Activated CD8-positive, alpha-beta T cell treated with anti-CD3 and anti-CD28 coated beads for 36 hours (primary cell): ENCODE measurements at regions not wholly inside any gene's neighbourhood (a gene's known extent, or its start where the extent isn't known, plus 50 kb on each side); places are given as distances from the start of the nearest gene placed in this dataset.

Source experiments
- ATAC-seq: fragments of 200-7000 bp; cut with Tn5 transposase; one replicate; pipeline ENCODE4 v1.10.0; 2021; ENCODE audit warnings: mild to moderate bottlenecking, moderate library complexity
- CTCF ChIA-PET: fragments of 350-600 bp; sonication (Branson Sonifier 250); formaldehyde crosslinking; loops from one replicate; lab custom pipeline; 2021; ENCODE audit warnings: antibody characterized with exemption; lab: Charles Lee
- POLR2A ChIA-PET: fragments of 350-600 bp; sonication (Branson Sonifier 250); formaldehyde crosslinking; loops from one replicate; lab custom pipeline; 2021; ENCODE audit warnings: antibody characterized with exemption; lab: Charles Lee
- DNase-seq: peaks from one replicate; pipeline ENCODE4 v3.0.0-alpha.2; 2020
- H3K27ac Mint-ChIP-seq: one replicate; pipeline ENCODE4 v1.8.0; 2021; ENCODE audit warnings: mild to moderate bottlenecking, mixed read lengths
- H3K27me3 Mint-ChIP-seq: one replicate; pipeline ENCODE4 v1.8.0; 2021; ENCODE audit warnings: mixed read lengths
- H3K36me3 Mint-ChIP-seq: one replicate; pipeline ENCODE4 v1.8.0; 2021; ENCODE audit warnings: low read depth, mixed read lengths
- H3K4me1 Mint-ChIP-seq: one replicate; pipeline ENCODE4 v1.8.0; 2021; ENCODE audit warnings: low read depth, mixed read lengths
- H3K4me3 Mint-ChIP-seq: one replicate; pipeline ENCODE4 v1.8.0; 2021; ENCODE audit warnings: mild to moderate bottlenecking, moderate library complexity, mixed read lengths
- H3K9me3 Mint-ChIP-seq: one replicate; pipeline ENCODE4 v1.8.0; 2021; ENCODE audit warnings: mixed read lengths
- intact Hi-C: fragments of 100-400 bp; cut with micrococcal nuclease; formaldehyde crosslinking; loops from one replicate; pipeline ENCODE4 v1.10.0; 2022
- TF ChIP-seq, protein P1 (sequence below): fragments of 200-600 bp; IDR thresholded peaks from one replicate; pipeline ENCODE4 v1.8.0; 2022; ENCODE audit warnings: antibody characterized with exemption, mild to moderate bottlenecking

- no peaks in the 10 kb centered on the region for H3K36me3 Mint-ChIP-seq
- ChIA-PET CTCF (no interaction called here), POLR2A (no interaction called here)
- H3K9me3 Mint-ChIP-seq, result no peaks in the 10 kb centered on the region
- no peak for ATAC-seq
- TF ChIP-seq, protein P1, sequence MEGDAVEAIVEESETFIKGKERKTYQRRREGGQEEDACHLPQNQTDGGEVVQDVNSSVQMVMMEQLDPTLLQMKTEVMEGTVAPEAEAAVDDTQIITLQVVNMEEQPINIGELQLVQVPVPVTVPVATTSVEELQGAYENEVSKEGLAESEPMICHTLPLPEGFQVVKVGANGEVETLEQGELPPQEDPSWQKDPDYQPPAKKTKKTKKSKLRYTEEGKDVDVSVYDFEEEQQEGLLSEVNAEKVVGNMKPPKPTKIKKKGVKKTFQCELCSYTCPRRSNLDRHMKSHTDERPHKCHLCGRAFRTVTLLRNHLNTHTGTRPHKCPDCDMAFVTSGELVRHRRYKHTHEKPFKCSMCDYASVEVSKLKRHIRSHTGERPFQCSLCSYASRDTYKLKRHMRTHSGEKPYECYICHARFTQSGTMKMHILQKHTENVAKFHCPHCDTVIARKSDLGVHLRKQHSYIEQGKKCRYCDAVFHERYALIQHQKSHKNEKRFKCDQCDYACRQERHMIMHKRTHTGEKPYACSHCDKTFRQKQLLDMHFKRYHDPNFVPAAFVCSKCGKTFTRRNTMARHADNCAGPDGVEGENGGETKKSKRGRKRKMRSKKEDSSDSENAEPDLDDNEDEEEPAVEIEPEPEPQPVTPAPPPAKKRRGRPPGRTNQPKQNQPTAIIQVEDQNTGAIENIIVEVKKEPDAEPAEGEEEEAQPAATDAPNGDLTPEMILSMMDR, result no peak
- no peak for DNase-seq
- no peak overlapping the region for H3K4me3 Mint-ChIP-seq
- H3K27ac Mint-ChIP-seq, result no peak overlapping the region
- H3K27me3 Mint-ChIP-seq, result peaks cover 12% of the 10 kb centered on the region
- H3K4me1 Mint-ChIP-seq, result no peaks in the 10 kb centered on the region
- intact Hi-C loops, result no loop called here
Observed at GRCh38 chr6:105501826-105502344, 99.0 kb upstream of the PREP start.

- DNase-seq (no peak), ATAC-seq (no peak)
- POLR2A ChIA-PET, result no interaction called here
- H3K27ac Mint-ChIP-seq, result no peak overlapping the region
- H3K4me3 Mint-ChIP-seq, result no peak overlapping the region
- TF ChIP-seq, protein P1, result no peak
- intact Hi-C loops, result no loop called here
- CTCF ChIA-PET, result no interaction called here
- no peaks in the 10 kb centered on the region for H3K9me3 Mint-ChIP-seq
- H3K27me3 Mint-ChIP-seq, result peaks cover 8% of the 10 kb centered on the region
- no peaks in the 10 kb centered on the region for H3K4me1 Mint-ChIP-seq
- H3K36me3 Mint-ChIP-seq, result no peaks in the 10 kb centered on the region
Observed at GRCh38 chr6:105501246-105501645, 98.4 kb upstream of the PREP start.

DNA sequence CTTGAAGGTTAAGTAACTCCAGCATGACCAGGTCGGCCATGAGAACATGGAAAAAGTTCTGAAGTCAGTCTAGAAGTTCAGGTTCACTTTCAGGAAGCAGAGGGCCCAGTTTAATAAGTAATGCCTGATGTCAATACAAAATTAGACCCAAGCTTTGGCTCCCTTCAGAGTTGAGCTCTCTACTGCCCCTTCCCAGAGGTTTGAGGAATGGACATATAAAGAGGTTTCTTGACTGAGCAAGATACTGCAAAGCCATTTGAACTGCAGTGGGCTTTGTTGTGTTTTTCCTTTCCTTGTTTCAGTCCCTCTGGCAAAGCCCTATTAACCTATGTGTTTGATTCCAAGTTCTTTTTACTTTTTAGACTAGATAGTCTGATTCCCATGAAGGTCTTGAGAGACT, 97.8 kb upstream of the PREP start:
- Mint-ChIP-seq H3K27me3 (peaks cover 8% of the 10 kb centered on the region), H3K4me3 (no peak overlapping the region), H3K36me3 (no peaks in the 10 kb centered on the region), H3K27ac (no peak overlapping the region), H3K9me3 (no peaks in the 10 kb centered on the region), H3K4me1 (no peaks in the 10 kb centered on the region)
- TF ChIP-seq, protein P1, result no peak
- intact Hi-C loops, result no loop called here
- DNase-seq, result no peak
- POLR2A ChIA-PET, result no interaction called here
- ATAC-seq, result no peak
- CTCF ChIA-PET, result no interaction called here

- CTCF ChIA-PET, result no interaction called here
- Mint-ChIP-seq H3K27ac (no peak overlapping the region), H3K9me3 (no peaks in the 10 kb centered on the region), H3K27me3 (peaks cover 5% of the 10 kb centered on the region), H3K36me3 (no peaks in the 10 kb centered on the region), H3K4me1 (no peaks in the 10 kb centered on the region), H3K4me3 (no peak overlapping the region)
- no peak for DNase-seq
- ATAC-seq, result no peak
- POLR2A ChIA-PET, result no interaction called here
- intact Hi-C loops, result no loop called here
- TF ChIP-seq, protein P1, result no peak
Observed at GRCh38 chr6:105499931-105500330, 97.0 kb upstream of the PREP start.

DNA sequence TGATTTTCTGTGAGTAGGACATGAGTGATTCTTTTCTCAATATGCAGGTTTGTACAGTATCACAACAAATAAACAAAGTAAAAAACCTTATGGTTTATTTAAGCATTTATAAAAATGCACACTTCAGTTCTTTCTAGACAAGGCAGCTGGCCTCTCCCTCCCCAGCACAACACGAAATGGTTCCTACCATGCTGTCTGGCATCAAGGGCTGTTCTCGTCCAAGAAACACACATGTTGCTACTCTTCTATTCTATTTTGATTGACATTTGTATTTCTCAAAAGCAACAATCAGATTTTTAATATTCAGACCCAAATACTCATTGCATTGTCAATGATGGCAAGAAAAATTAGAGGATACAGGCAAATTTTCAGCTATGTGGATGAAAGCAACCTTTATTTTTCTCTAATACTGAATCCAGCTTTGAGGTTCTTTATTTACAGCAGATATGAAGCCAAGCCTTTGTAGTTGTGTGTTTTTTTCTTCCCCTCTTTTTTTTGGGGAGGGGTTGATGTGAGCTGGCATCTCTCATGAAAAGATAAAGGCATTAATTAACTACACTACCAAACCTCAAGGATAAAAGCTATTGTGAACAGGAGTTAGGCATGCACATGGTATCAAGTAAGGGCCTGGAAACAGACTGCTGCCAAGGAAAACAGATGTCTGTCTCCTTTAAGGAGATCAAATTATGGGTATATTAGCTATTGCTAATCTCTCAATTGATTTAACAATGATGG, 96.4 kb upstream of the PREP start:
- no peak overlapping the region for H3K27ac Mint-ChIP-seq
- ATAC-seq, result no peak
- no peaks in the 10 kb centered on the region for H3K9me3 Mint-ChIP-seq
- peaks cover 4% of the 10 kb centered on the region for H3K27me3 Mint-ChIP-seq
- H3K4me3 Mint-ChIP-seq, result no peak overlapping the region
- no peak for DNase-seq
- no peaks in the 10 kb centered on the region for H3K4me1 Mint-ChIP-seq
- intact Hi-C loops, result no loop called here
- TF ChIP-seq, protein P1, result no peak
- CTCF ChIA-PET, result no interaction called here
- H3K36me3 Mint-ChIP-seq, result no peaks in the 10 kb centered on the region
- POLR2A ChIA-PET, result no interaction called here
